WTC11 (cell line): ENCODE measurements at regions not wholly inside any gene's neighbourhood (a gene's known extent, or its start where the extent isn't known, plus 50 kb on each side); places are given as distances from the start of the nearest gene placed in this dataset.

Experiments
- ATAC-seq: fragments of 200-7000 bp; cut with Tn5 transposase; 2 replicates; pipeline ENCODE4 v1.10.0; 2021; ENCODE audit warnings: mild to moderate bottlenecking, moderate library complexity
- CTCF ChIA-PET: fragments of 300-600 bp; sonication (Branson Sonifier 250); formaldehyde crosslinking; loops from one replicate; lab custom pipeline; 2021; ENCODE audit warnings: antibody characterized with exemption; lab: Charles Lee
- POLR2A ChIA-PET: fragments of 350-600 bp; sonication (Branson Sonifier 250); formaldehyde crosslinking; loops from one replicate; lab custom pipeline; 2021; ENCODE audit warnings: antibody characterized with exemption; lab: Charles Lee
- DNase-seq: peaks from one replicate; pipeline ENCODE4 v3.0.0; 2021; ENCODE audit warnings: low spot score
- H3K27ac Mint-ChIP-seq: 2 replicates; pipeline ENCODE4 v1.8.0; 2021; ENCODE audit warnings: mixed read lengths
- H3K27me3 Mint-ChIP-seq: 2 replicates; pipeline ENCODE4 v1.8.0; 2021; ENCODE audit warnings: low read depth, mild to moderate bottlenecking, moderate library complexity, mixed read lengths
- H3K36me3 Mint-ChIP-seq: 2 replicates; pipeline ENCODE4 v1.8.0; 2021; ENCODE audit warnings: mixed read lengths
- H3K4me1 Mint-ChIP-seq: 2 replicates; pipeline ENCODE4 v1.8.0; 2022; ENCODE audit warnings: mixed read lengths
- H3K4me3 Mint-ChIP-seq: 2 replicates; pipeline ENCODE4 v1.8.0; 2021; ENCODE audit warnings: mild to moderate bottlenecking, moderate library complexity, mixed read lengths
- H3K9me3 Mint-ChIP-seq: 2 replicates; pipeline ENCODE4 v1.8.0; 2021; ENCODE audit warnings: mixed read lengths
- ATF1 ChIP-seq: sonication (generic); formaldehyde crosslinking; IDR thresholded peaks from 2 replicates; pipeline ENCODE4 v1.8.1; 2023; ENCODE audit warnings: mild to moderate bottlenecking, moderate library complexity, missing genetic modification reagents
- ATF6 ChIP-seq: sonication (generic); formaldehyde crosslinking; IDR thresholded peaks from 2 replicates; pipeline ENCODE4 v1.8.1; 2023; ENCODE audit warnings: mild to moderate bottlenecking, missing genetic modification reagents
- CDX4 ChIP-seq: fragments of 250-450 bp; sonication (Bioruptor Pico); IDR thresholded peaks from 2 replicates; pipeline ENCODE4 v1.9.0; 2021; ENCODE audit warnings: moderate library complexity, mild to moderate bottlenecking, inconsistent platforms, borderline replicate concordance
- CTCF ChIP-seq: fragments of 200-600 bp; IDR thresholded peaks from 2 replicates; pipeline ENCODE4 v1.8.0; 2022; ENCODE audit warnings: antibody characterized with exemption
- E2F1 ChIP-seq: sonication (generic); formaldehyde crosslinking; IDR thresholded peaks from 2 replicates; pipeline ENCODE4 v1.8.0; 2022; ENCODE audit warnings: mild to moderate bottlenecking, missing genetic modification reagents
- EMX1 ChIP-seq: fragments of 250-450 bp; sonication (Bioruptor Pico); IDR thresholded peaks from 2 replicates; pipeline ENCODE4 v1.8.0; 2021; ENCODE audit warnings: mild to moderate bottlenecking
- HMGA2 ChIP-seq: fragments of 250-450 bp; sonication (Bioruptor Pico); IDR thresholded peaks from 2 replicates; pipeline ENCODE4 v1.4.0; 2021; ENCODE audit warnings: mild to moderate bottlenecking, moderate library complexity
- HMGXB4 ChIP-seq: sonication (generic); formaldehyde crosslinking; IDR thresholded peaks from 2 replicates; pipeline ENCODE4 v1.8.1; 2023; ENCODE audit warnings: mild to moderate bottlenecking, moderate library complexity, missing genetic modification reagents
- IRF2 ChIP-seq: sonication (generic); formaldehyde crosslinking; IDR thresholded peaks from 2 replicates; pipeline ENCODE4 v1.8.0; 2022; ENCODE audit warnings: low read depth, missing genetic modification reagents, borderline replicate concordance
- JUN ChIP-seq: sonication (generic); formaldehyde crosslinking; IDR thresholded peaks from 2 replicates; pipeline ENCODE4 v1.8.0; 2023; ENCODE audit warnings: mild to moderate bottlenecking, missing genetic modification reagents
- MXD4 ChIP-seq: fragments of 250-450 bp; sonication (Bioruptor Pico); IDR thresholded peaks from 2 replicates; pipeline ENCODE4 v1.8.0; 2021; ENCODE audit warnings: mild to moderate bottlenecking, moderate library complexity, borderline replicate concordance
- MYBL2 ChIP-seq: sonication (generic); formaldehyde crosslinking; IDR thresholded peaks from 2 replicates; pipeline ENCODE4 v1.8.1; 2023; ENCODE audit warnings: mild to moderate bottlenecking, moderate library complexity, missing genetic modification reagents
- NFATC4 ChIP-seq: fragments of 250-450 bp; sonication (Bioruptor Pico); IDR thresholded peaks from 2 replicates; pipeline ENCODE4 v1.9.0; 2021; ENCODE audit warnings: mild to moderate bottlenecking
- NR3C1 ChIP-seq: sonication (generic); formaldehyde crosslinking; conservative IDR thresholded peaks from 2 replicates; pipeline ENCODE4 v1.8.1; 2023; ENCODE audit warnings: low read depth, mild to moderate bottlenecking, missing genetic modification reagents
- SOX15 ChIP-seq: fragments of 250-450 bp; sonication (Bioruptor Pico); IDR thresholded peaks from 2 replicates; pipeline ENCODE4 v1.9.0; 2021; ENCODE audit warnings: mild to moderate bottlenecking
- SP1 ChIP-seq: sonication (generic); formaldehyde crosslinking; conservative IDR thresholded peaks from 2 replicates; pipeline ENCODE4 v1.8.1; 2022; ENCODE audit warnings: missing genetic modification reagents
- ZNF219 ChIP-seq: sonication (generic); formaldehyde crosslinking; IDR thresholded peaks from 2 replicates; pipeline ENCODE4 v1.8.0; 2023; ENCODE audit warnings: missing genetic modification reagents, mild to moderate bottlenecking, borderline replicate concordance
- ZNF416 ChIP-seq: fragments of 250-450 bp; sonication (Bioruptor Pico); IDR thresholded peaks from 2 replicates; pipeline ENCODE4 v1.9.0; 2021; ENCODE audit warnings: mild to moderate bottlenecking, inconsistent platforms
- TF ChIP-seq, protein P1 (sequence below): sonication (generic); formaldehyde crosslinking; conservative IDR thresholded peaks from 2 replicates; pipeline ENCODE4 v1.8.1; 2023; ENCODE audit warnings: mild to moderate bottlenecking, low read depth, missing genetic modification reagents, moderate library complexity
- TF ChIP-seq, protein P2 (sequence below): sonication (generic); formaldehyde crosslinking; IDR thresholded peaks from 2 replicates; pipeline ENCODE4 v1.8.1; 2022; ENCODE audit warnings: mild to moderate bottlenecking, moderate library complexity, missing genetic modification reagents
- TF ChIP-seq, protein P3 (sequence below): sonication (generic); formaldehyde crosslinking; IDR thresholded peaks from 2 replicates; pipeline ENCODE4 v1.8.1; 2023; ENCODE audit warnings: mild to moderate bottlenecking, missing genetic modification reagents

DNA sequence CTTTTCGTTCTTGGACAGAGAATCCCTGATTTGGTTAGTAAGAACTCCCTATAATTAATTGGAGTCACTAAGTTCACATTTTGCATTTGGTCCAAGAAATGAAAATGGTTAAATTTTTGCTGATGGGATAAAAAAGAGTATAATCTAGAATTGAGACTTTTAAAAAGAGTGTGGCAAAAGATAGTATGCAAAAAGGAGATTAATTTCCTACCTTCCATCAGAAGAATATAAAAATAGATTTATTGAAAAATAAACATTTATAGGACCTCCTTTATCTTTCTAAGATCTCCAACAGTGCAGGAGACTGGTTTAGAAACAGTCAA, 105.5 kb upstream of the EEF1E1 start:
- no peaks in the 10 kb centered on the region for H3K36me3 Mint-ChIP-seq
- no peaks in the 10 kb centered on the region for H3K27me3 Mint-ChIP-seq
- peaks cover 10% of the 10 kb centered on the region for H3K4me1 Mint-ChIP-seq
- ATAC-seq = no peak
- DNase-seq = no peak
- no peaks in the 10 kb centered on the region for H3K9me3 Mint-ChIP-seq
- H3K27ac Mint-ChIP-seq = no peak overlapping the region
- H3K4me3 Mint-ChIP-seq = no peak overlapping the region
- TF ChIP-seq HMGXB4 (CRISPR knock-in tag) = no peak
- TF ChIP-seq MXD4 (CRISPR knock-in tag) = no peak
- TF ChIP-seq ATF6 (CRISPR knock-in tag) = no peak
- TF ChIP-seq, protein P1, sequence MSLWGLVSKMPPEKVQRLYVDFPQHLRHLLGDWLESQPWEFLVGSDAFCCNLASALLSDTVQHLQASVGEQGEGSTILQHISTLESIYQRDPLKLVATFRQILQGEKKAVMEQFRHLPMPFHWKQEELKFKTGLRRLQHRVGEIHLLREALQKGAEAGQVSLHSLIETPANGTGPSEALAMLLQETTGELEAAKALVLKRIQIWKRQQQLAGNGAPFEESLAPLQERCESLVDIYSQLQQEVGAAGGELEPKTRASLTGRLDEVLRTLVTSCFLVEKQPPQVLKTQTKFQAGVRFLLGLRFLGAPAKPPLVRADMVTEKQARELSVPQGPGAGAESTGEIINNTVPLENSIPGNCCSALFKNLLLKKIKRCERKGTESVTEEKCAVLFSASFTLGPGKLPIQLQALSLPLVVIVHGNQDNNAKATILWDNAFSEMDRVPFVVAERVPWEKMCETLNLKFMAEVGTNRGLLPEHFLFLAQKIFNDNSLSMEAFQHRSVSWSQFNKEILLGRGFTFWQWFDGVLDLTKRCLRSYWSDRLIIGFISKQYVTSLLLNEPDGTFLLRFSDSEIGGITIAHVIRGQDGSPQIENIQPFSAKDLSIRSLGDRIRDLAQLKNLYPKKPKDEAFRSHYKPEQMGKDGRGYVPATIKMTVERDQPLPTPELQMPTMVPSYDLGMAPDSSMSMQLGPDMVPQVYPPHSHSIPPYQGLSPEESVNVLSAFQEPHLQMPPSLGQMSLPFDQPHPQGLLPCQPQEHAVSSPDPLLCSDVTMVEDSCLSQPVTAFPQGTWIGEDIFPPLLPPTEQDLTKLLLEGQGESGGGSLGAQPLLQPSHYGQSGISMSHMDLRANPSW (CRISPR knock-in tag) = no peak
- TF ChIP-seq, protein P2, sequence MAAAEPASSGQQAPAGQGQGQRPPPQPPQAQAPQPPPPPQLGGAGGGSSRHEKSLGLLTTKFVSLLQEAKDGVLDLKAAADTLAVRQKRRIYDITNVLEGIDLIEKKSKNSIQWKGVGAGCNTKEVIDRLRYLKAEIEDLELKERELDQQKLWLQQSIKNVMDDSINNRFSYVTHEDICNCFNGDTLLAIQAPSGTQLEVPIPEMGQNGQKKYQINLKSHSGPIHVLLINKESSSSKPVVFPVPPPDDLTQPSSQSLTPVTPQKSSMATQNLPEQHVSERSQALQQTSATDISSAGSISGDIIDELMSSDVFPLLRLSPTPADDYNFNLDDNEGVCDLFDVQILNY (CRISPR knock-in tag) = no peak
- no peak for TF ChIP-seq SP1 (CRISPR knock-in tag)
- TF ChIP-seq EMX1 (CRISPR knock-in tag) = no peak
- TF ChIP-seq NR3C1 = no peak
- no peak for TF ChIP-seq ATF1 (CRISPR knock-in tag)
- no peak for TF ChIP-seq E2F1 (CRISPR knock-in tag)
- TF ChIP-seq JUN = no peak
- TF ChIP-seq, all 79 proteins: peak for 0
- ChIA-PET CTCF (interaction anchor here (0.9 to 1.5 kb wide), 3 partner anchors 11 to 38 kb away, joined by 3 to 5 read pairs (median 5); no protein-coding TSS in a partner anchor), POLR2A (no interaction called here)

DNA sequence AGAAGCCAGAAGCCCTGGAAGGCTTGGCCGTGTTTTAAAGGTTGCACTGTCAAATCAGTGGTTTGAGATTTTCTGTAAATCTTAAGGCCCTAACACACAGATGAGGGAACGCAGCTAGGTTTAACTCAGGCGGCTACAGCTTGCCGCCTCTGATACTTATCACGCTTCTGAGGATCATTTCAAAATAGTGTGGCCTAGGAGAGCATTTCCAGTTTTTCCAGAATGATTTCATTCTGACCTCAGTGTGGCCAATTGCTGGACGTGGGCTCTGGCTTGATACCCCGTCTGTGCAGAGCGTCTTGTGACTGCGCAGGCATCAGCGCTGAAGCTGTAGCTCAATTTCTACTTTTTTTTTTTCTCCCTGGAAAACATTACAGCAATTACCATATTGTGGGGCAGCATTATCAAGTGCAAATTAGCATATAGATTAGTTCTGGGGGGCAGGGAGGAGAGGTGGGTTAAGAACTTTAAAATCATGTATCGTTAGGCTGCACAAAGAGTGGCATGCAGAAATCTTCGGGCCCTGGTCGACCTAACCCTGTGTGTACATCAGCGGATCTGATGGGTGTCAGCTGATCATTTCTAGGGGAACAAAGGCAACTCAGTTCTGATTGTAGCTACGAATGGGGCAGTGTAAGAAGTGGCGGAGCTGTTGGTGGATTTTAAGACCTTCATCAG, 105.0 kb upstream of the EEF1E1 start:
- ATAC-seq = no peak

More for the DNA sequence above, 105.0 kb upstream of the EEF1E1 start:
- CTCF ChIA-PET = interaction anchor here (0.9 to 1.5 kb wide), 3 partner anchors 11 to 37 kb away, joined by 3 to 5 read pairs (median 5); no protein-coding TSS in a partner anchor
- H3K9me3 Mint-ChIP-seq = no peaks in the 10 kb centered on the region
- H3K27me3 Mint-ChIP-seq = no peaks in the 10 kb centered on the region
- no peak for DNase-seq
- H3K27ac Mint-ChIP-seq = no peak overlapping the region
- no peak for TF ChIP-seq HMGA2 (CRISPR knock-in tag)
- no peak for TF ChIP-seq SP1 (CRISPR knock-in tag)
- no peak for TF ChIP-seq SOX15 (CRISPR knock-in tag)
- no peak for TF ChIP-seq ZNF219 (CRISPR knock-in tag)
- TF ChIP-seq, protein P3, sequence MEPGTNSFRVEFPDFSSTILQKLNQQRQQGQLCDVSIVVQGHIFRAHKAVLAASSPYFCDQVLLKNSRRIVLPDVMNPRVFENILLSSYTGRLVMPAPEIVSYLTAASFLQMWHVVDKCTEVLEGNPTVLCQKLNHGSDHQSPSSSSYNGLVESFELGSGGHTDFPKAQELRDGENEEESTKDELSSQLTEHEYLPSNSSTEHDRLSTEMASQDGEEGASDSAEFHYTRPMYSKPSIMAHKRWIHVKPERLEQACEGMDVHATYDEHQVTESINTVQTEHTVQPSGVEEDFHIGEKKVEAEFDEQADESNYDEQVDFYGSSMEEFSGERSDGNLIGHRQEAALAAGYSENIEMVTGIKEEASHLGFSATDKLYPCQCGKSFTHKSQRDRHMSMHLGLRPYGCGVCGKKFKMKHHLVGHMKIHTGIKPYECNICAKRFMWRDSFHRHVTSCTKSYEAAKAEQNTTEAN (CRISPR knock-in tag) = no peak
- TF ChIP-seq ZNF416 (CRISPR knock-in tag) = no peak
- no peak for TF ChIP-seq IRF2
- no peak for TF ChIP-seq CTCF
- no peak for TF ChIP-seq MYBL2 (CRISPR knock-in tag)
- no peak for TF ChIP-seq NFATC4 (CRISPR knock-in tag)
- no peak for TF ChIP-seq JUN
- TF ChIP-seq CDX4 (CRISPR knock-in tag) = no peak
- H3K36me3 Mint-ChIP-seq = no peaks in the 10 kb centered on the region
- POLR2A ChIA-PET = no interaction called here
- H3K4me1 Mint-ChIP-seq = peaks cover 7% of the 10 kb centered on the region; the same call in 1 of the 2 replicates
- no peak overlapping the region for H3K4me3 Mint-ChIP-seq
